DMS79 (cell line): ENCODE measurements at regions not wholly inside any gene's neighbourhood (a gene's known extent, or its start where the extent isn't known, plus 50 kb on each side); places are given as distances from the start of the nearest gene placed in this dataset.
"Not testable (repeated sequence)": the region's sequence is repeated elsewhere in the genome, so short reads cannot be mapped to it uniquely, and the experiment has no call there.

Source experiments
- DNase-seq: peaks from one replicate; lab custom pipeline; 2025; lab: John Stamatoyannopoulos, UW

DNA sequence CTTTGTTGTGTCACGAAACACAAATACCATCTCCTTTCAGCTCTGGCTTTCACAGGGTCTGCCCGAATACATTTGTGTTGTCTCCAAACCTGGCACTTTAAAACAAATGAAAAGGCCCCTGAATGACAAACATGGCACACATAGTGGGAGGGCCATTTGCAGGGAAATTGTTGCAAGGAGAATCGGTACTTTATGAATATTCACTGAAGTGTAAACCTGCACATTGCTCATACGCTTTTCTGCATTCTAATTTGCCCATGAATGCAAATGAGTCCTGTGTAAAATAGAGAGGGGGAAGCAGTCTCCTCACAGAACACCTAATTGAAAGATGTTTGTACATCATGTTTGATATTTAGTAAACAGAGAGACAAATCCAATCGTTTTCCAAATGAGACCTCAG is 82.7 kb upstream of the PCDH8 start:
- no peak for DNase-seq

DNA sequence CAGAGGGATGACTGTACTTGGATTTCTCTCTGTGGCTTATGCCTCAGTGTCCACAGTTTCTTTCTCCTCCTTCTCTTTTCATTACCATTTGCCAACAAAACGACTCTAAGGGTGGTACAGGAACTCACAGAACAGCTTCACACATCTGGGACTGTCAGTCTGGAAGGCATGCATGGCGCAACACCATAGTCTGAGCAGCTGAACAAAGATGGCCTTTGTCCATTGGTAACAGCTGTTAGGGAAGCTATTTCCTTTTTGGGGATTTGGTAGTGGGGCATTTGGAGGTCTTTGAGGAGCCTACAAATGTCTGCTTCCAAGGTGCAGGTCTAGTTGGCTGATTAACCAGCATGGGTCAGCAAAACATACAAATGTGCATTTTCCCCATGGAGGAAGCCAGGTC is 81.4 kb upstream of the PCDH8 start:
- no peak for DNase-seq

DNA sequence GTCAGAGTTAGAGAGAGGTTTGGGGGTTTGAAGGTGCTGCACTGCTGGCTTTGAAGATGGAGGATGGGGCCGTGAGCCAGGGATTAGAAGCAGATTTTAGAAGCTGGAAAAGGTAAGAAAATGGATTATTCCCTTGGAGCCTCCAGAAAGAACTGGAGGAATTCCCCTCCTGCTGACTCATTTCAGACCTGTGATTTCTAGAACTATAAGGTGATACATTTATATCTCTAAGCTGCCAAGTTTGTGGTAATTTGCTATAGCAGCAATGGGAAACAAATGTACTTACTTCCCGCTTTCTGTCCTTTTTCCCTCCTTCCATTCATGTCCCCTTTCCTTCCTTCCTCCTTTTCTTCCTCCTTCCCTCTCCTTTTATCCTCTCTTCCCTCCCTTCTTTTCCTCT is 78.5 kb upstream of the PCDH8 start:
- no peak for DNase-seq

DNA sequence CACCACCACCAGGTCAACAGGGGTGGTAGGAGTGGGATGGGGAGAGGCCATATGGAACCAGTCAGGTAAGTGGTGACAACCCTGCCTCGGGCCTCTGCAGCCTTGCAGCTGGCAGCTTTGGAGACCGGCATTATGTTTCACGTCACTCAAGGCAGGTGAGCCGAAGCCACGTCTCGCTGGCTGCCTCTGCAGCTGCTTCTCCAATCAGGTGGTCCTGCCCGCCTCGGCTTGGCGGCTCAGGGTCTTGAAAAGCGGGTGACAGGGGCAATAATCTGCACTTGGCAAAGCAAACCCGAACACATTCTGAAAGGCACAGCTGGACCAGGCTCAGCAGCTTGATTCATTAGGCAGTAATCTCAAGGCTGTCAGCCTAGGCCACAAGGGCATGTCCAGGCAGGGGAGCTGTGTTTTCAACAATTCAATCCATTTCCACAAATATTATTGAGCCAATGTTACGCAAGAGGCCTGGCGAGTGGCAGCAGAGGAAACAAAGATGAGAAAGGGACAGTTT is 77.4 kb upstream of the PCDH8 start:
- DNase-seq: peak; percentile 79

DNA sequence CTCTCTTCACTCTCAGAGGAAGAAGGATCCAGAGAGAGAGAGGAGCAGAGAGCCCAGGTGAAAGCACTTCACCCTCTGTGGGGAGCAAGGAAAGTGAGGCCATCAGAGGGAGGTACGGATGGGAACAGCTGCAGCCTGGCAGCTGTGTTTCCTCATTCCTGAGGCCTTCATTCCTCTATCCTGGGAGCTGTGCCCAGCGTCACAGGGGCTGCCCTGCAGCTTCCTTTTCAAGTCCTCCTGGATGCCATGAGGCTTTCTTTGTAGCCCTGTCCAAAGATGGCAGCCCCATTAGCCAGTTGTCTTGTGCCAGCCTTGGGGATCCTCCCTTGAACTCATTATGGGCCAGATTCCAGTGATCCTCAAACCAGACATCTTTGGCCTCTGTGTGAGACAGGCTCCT is 76.8 kb upstream of the PCDH8 start:
- DNase-seq: no peak

DNA sequence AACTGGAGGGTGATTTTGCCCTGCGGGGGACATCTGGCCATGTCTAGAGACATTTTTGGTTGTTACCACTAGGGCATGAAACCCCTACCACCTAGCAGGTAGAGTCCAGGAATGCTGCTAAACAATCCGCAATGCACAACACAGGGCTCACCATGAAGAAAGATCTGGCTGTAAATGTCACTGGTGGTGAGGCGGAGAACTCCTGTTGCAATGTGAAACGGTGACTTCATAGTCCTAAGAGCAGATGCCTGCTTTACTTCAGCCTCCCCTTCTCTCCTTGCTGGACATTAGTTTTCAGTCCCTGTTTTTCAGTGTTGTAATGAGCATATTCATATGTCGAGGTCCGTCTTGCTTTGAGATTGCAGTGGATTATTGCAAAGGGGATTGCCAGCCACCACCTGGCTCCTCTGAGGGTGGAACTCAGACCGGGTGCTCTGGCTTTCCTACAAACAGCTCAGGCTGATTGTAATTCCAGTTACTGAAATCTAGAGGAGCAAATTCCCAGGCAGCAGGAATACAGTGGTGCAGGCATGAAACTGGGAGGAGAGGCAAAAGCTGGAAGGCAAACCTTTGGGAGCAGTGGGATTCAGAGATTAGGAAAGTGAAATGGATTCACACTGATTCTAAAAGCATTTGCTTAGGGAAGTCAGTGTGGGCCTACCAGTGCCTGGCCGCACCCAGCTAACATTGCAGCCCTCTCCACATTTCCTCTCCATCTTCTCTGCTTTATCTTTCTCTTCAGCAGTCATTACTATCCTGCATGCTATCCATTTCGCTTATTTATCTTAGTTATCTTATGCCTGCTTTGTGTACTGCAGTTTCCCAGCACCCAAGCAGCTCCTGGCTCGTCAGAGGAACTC is 76.1 kb upstream of the PCDH8 start:
- no peak for DNase-seq

DNA sequence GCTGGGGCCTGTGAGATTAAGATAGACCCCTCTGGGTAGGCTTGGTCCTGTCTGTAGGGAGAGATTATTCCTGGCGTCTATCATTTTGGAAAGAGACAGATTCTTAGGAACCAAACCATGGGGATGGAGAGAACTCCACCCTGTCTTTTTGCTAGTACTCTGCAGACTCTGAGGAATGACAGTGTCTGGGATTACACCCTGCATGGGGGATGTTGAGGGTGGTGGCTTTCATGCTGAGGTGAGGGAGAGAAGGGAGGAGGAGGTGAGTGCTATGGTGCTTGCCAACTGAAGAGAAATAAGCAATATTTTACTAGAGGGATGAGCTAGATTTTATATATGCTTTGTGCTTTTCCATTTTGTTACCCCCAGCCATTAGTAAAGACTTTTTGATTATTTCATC is 74.5 kb upstream of the PCDH8 start:
- no peak for DNase-seq

DNA sequence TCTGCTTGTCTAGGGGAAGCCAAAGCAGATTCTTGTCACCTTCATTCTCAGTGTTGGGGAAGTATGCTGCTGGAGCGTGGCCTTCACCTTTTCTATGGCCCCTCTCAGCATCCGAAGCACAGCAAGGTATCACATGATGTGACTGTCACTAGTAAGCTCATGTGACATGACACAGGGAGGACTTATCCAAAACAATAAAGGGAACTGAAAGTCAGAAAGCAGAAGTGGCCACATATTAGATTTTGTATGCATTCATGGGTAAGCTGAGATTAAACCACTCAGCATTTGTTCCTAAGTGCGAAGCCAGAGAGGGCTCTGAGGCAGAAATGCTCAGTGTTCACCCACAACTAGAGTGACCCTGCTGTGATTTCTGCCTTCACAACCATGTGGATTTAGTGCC is 72.8 kb upstream of the PCDH8 start:
- DNase-seq: no peak

DNA sequence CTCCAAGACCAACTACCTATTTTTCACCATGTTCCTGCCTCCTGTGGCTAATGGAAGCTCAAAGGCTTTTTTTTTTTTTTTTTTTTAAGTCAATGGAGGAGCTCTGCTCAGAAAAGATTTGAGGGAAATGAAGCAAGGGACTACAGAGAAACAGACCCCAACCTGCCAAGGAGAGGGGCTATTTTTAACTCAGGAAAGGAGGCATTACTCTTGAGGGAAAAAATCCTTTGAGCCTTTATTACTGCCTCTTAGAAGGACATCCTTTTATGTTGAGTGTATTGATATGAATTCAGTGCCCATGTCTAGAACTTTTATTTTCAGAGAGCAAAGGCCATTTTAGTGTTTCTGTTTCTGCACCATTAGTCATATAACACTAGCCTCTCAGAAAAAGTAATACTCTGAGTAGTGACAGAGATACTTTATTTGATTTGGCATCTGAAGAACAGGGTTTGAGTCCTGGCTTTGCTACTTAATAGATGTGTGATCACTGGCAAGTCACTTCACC is 68.1 kb upstream of the PCDH8 start:
- no peak for DNase-seq

DNA sequence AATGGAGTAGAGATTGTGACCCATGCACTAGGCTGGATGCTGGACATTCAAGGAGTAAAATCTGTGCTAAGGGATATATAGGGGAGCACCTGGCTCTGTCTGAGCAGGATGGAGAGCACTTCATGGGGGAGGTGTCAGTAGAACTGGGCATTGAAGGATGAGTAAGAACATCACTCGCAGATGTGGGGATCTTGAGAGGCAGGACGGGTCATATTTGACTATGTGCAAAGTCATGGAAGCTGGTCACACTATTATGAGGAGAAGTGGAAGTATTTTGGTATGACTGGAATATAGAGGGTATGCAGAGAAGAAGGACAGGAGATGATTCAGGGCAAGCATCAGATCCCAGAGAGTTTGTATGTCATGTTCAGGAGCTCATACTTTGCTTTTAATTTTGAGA is 62.9 kb upstream of the PCDH8 start:
- DNase-seq: no peak

DNA sequence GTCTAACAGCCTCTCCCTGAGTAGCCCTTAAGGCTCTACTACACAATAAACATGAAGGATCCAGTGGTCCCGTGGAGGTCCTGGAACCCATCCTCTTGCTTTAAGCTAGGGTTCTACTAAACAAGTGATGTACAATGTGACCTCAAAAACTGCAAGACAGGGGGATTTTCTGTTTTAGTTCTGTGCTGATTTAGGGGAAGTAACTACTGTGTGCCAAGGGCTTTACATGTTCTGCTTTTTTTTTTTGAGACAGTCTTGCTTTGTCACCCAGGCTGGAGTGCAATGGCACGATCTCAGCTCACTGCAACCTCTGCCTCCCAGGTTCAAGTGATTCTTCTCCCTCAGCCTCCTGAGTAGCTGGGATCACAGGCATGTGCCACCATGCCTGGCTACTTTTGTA is 61.9 kb upstream of the PCDH8 start:
- DNase-seq: not testable (repeated sequence)

DNA sequence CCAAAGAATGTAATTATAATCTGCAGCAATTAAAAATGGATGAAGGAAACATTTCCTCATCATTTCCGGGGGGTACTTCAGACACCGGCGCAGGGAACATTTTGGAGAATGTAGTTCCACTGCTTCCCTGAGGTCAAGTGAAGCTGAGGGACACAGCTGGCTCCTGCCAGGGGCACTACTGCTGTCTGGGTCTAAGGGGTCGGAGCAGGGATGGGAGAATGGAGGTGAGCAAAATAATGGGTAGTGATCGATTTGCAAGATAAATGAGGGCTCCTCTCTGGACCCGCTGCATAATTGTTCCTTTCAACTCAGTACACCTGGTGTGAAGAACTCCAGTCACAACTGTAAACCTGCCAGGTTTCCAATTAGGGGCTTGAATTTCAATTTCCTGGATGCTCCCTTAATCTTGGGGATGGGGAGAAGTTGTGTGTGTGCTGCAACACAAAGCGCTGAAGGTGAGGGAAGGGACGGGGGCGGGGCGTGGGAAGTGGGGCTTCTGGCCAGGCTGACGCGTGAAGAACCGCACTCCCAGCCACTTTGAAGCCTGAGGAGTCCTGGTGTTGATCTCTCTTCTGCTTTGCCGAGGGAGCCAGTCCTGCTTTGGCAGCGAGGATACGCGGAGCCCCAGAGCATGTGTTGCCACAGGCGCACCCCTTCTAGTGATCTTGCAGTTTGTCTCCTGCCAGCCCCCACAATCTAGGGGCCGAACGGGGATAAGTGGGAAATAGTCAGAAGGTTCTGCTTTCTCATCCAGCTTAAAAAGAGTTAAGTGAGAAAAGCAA is 57.9 kb upstream of the PCDH8 start:
- DNase-seq: no peak

DNA sequence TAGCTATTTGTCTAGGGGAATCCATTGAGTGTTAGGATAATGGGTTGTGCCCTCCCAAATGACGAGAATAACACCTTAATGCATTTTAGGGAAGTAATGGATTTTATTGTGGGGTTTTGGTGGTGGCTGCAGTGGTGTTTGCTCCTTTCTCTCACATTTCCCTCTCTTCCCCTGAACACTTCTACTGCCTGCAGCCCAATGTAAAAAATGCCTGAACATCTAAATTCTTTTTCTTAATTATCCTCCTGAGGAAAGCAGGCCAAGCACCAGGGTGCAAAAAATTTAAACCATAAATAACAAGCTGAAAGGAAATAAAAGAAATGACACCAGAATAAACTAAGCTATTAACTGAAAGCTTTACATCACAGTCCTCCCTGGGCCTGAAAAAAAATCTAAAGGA is 57.3 kb upstream of the PCDH8 start:
- no peak for DNase-seq

DNA sequence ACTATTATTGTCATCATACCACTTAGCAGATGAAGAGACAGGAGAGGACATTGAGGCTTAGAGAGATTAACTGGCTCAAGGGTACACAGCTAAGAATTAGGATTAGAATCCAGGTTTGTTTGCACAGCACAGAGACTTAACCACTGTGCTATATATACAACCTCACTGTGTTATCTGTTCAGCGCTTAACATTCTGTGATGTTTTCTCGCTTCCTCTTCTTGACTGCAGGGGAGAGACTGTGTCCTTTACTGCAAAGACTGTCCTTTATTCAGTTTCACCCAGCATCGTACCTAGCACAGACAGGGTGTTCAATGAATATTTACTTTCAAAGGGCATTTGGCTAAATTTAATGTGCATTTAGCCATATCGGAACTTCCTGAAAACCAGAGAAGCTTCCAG is 54.9 kb upstream of the PCDH8 start:
- no peak for DNase-seq

DNA sequence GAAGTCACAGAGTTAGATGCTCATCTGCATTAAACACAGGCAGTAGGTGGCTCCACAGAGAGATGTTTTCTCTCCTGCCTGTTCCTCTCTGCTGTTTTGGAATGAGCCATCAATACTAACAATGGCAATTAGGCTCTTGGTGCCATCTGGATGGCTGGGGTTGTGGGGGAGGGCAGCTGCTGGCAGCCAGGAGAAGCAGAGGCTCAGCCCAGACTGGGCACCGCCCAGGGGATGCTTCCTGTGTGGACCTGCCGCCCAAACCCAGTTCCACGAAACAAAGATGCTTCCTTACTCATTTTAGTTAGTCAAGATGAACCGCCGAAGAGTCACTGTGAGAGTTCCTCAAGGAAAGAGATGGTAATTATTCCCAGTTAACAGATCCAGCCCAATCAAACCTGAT is 50.8 kb upstream of the PCDH8 start:
- DNase-seq: no peak
